H1 (cell line): ENCODE measurements at regions not wholly inside any gene's neighbourhood (a gene's known extent, or its start where the extent isn't known, plus 50 kb on each side); places are given as distances from the start of the nearest gene placed in this dataset.

Experiments used
- BCL11A ChIP-seq, 2 experiments: IDR thresholded peaks; one replicate each; pipeline ENCODE4 v1.6.1; 2011; ENCODE audit warnings: low read depth in 2 of 2, low read length in 2 of 2, mild to moderate bottlenecking in 2 of 2
- GTF2F1 ChIP-seq: IDR thresholded peaks from 2 replicates; pipeline ENCODE4 v1.6.1; 2012; ENCODE audit warnings: low read depth, low read length, improper control_type of control experiment, borderline replicate concordance
- JUND ChIP-seq: IDR thresholded peaks from 2 replicates; pipeline ENCODE4 v1.6.1; 2011; ENCODE audit warnings: mild to moderate bottlenecking, improper control_type of control experiment, low read length
- SIN3A ChIP-seq, 2 experiments: IDR thresholded peaks in 1 of 2; conservative IDR thresholded peaks in 1 of 2; 2 replicates each; pipeline ENCODE4 v1.6.1; 2011 to 2012; ENCODE audit warnings: low read length in 2 of 2, improper control_type of control experiment in 1 of 2, low read depth in 1 of 2, mild to moderate bottlenecking in 1 of 2

DNA sequence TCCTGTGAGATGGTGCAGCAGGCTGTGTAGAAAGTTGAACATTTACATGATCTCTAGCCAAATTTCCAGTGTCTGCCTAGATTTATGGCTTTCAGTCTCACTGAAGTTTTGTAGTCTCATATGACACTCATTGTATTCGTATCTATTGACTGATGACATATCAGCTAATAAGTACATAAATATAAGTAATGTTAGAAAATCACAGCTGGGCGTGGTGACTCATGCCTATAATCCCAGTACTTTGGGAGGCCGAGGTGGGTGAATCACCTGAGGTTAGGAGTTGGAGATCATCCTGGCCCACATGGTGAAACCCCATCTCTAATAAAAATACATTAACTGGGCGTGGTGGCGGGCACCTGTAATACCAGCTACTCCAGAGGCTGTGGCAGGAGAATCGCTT lies 54.7 kb upstream of the HTR2A start (continued):
- TF ChIP-seq GTF2F1 (no peak), SIN3A (conservative IDR thresholded peaks at IDR 0.05 in 1 of 2, IDR thresholded peaks at IDR 0.05 in 1 of 2; ENCODE audit: low read depth in 1 of 2, low read length in 2 of 2) (no peak), BCL11A (IDR thresholded peaks at IDR 0.05; ENCODE audit: low read depth in 2 of 2, low read length in 2 of 2) (no peak), JUND (no peak)
